ENCODE measurements at regions not wholly inside any gene's neighbourhood (a gene's known extent, or its start where the extent isn't known, plus 50 kb on each side); places are given as distances from the start of the nearest gene placed in this dataset.
A peak's percentile ranks its signal among the peaks of the same experiment; 100 is the strongest.
"Not testable (repeated sequence)": the region's sequence is repeated elsewhere in the genome, so short reads cannot be mapped to it uniquely, and the experiment has no call there.

GRCh38 chr12:9304540-9304939 is 96.3 kb upstream of the PZP start:
- H3K4me1 ChIP-seq; DNase-seq; H3K27ac ChIP-seq; H3K27me3 ChIP-seq; H3K4me3 ChIP-seq; H3K36me3 ChIP-seq; H3K9me3 ChIP-seq; intact Hi-C loops (cut with DNase I): not testable (repeated sequence)
- 100% methylated on average over 2 of the region's 13 CpGs for WGBS (ENCODE audit: insufficient coverage, low coverage, low lambda C conversion rate, missing lambda C conversion rate)
- ATAC-seq, result peak in 1 of 4 donors; percentile 21

GRCh38 chr12:9295872-9296271 is 87.7 kb upstream of the PZP start:
- H3K9me3 ChIP-seq; H3K27me3 ChIP-seq; H3K4me3 ChIP-seq; intact Hi-C loops (cut with DNase I); DNase-seq; H3K4me1 ChIP-seq; ATAC-seq; H3K27ac ChIP-seq; H3K36me3 ChIP-seq: not testable (repeated sequence)
- WGBS (ENCODE audit: insufficient coverage, low coverage, low lambda C conversion rate, missing lambda C conversion rate), result no CpG with 5 or more reads among the region's 13 CpGs

- H3K27me3 ChIP-seq; intact Hi-C loops (cut with DNase I); DNase-seq; H3K27ac ChIP-seq; H3K9me3 ChIP-seq; H3K4me1 ChIP-seq; H3K4me3 ChIP-seq; H3K36me3 ChIP-seq: not testable (repeated sequence)
- WGBS (ENCODE audit: insufficient coverage, low coverage, low lambda C conversion rate, missing lambda C conversion rate), result 85% methylated on average over 5 of the region's 16 CpGs
- ATAC-seq, result peak in 3 of 4 donors; percentile 12 to 33 (median 26)
These were observed 86.0 kb upstream of the PZP start for GRCh38 chr12:9294072-9294620.

- H3K27me3 ChIP-seq; H3K27ac ChIP-seq; H3K4me3 ChIP-seq; intact Hi-C loops (cut with DNase I); H3K9me3 ChIP-seq; H3K36me3 ChIP-seq; DNase-seq; H3K4me1 ChIP-seq: not testable (repeated sequence)
- no CpG with 5 or more reads among the region's 3 CpGs for WGBS (ENCODE audit: insufficient coverage, low coverage, low lambda C conversion rate, missing lambda C conversion rate)
- peak in 2 of 4 donors; percentile 23 to 24 for ATAC-seq
These were observed 85.2 kb upstream of the PZP start for GRCh38 chr12:9293391-9293790.

GRCh38 chr12:9289984-9290383 is 81.8 kb upstream of the PZP start:
- H3K36me3 ChIP-seq; intact Hi-C loops (cut with DNase I); H3K27ac ChIP-seq; H3K4me1 ChIP-seq; DNase-seq; H3K9me3 ChIP-seq; H3K27me3 ChIP-seq; H3K4me3 ChIP-seq: not testable (repeated sequence)
- peak in 3 of 4 donors; percentile 7 to 30 (median 11) for ATAC-seq
- WGBS (ENCODE audit: insufficient coverage, low coverage, low lambda C conversion rate, missing lambda C conversion rate), result 78% methylated on average over 1 of the region's 5 CpGs

GRCh38 chr12:9284724-9285123 is 76.5 kb upstream of the PZP start:
- DNase-seq; H3K27me3 ChIP-seq; H3K4me3 ChIP-seq; H3K27ac ChIP-seq; intact Hi-C loops (cut with DNase I); H3K36me3 ChIP-seq; H3K9me3 ChIP-seq: not testable (repeated sequence)
- peaks cover 0 to 21% (median 6%) of the 10 kb centered on the region in 4 donors for H3K4me1 ChIP-seq
- 0% methylated on average over 1 of the region's 7 CpGs for WGBS (ENCODE audit: insufficient coverage, low coverage, low lambda C conversion rate, missing lambda C conversion rate)
- peak in 3 of 4 donors; percentile 10 to 31 (median 21) for ATAC-seq

- DNase-seq, result peak in 1 of 3 donors; percentile 22
- not testable (repeated sequence) for H3K27me3 ChIP-seq
- H3K27ac ChIP-seq, result peak overlapping the region in 1 of 3 donors; percentile 57
These were observed 76.0 kb upstream of the PZP start for GRCh38 chr12:9284197-9284596.

GRCh38 chr12:9283346-9284095 is 75.3 kb upstream of the PZP start:
- ATAC-seq, result peak; percentile 79 to 96 (median 94)
- H3K9me3 ChIP-seq; H3K27me3 ChIP-seq; H3K36me3 ChIP-seq; intact Hi-C loops (cut with DNase I): not testable (repeated sequence)
- WGBS (ENCODE audit: insufficient coverage, low coverage, low lambda C conversion rate, missing lambda C conversion rate), result 0% methylated on average over 12 of the region's 42 CpGs
- peak overlapping the region; percentile 28 to 55 (median 49) for H3K4me3 ChIP-seq
- peak overlapping the region in 1 of 3 donors; percentile 70 for H3K27ac ChIP-seq
- peak; percentile 81 to 90 (median 86) for DNase-seq
- peaks cover 0 to 25% (median 8%) of the 10 kb centered on the region in 4 donors for H3K4me1 ChIP-seq

More at GRCh38 chr12:9284197-9284596, 76.0 kb upstream of the PZP start:
- Histone ChIP-seq H3K4me3 (peak overlapping the region in 2 of 3 donors; percentile 29 to 55), H3K4me1 (peaks cover 0 to 25% (median 8%) of the 10 kb centered on the region in 4 donors)
- H3K36me3 ChIP-seq; H3K9me3 ChIP-seq; intact Hi-C loops (cut with DNase I): not testable (repeated sequence)
- ATAC-seq, result peak in 3 of 4 donors; percentile 50 to 58 (median 54)
- WGBS (ENCODE audit: insufficient coverage, low coverage, low lambda C conversion rate, missing lambda C conversion rate), result 0% methylated on average over 3 of the region's 14 CpGs
